ENCODE measurements at regions not wholly inside any gene's neighbourhood (a gene's known extent, or its start where the extent isn't known, plus 50 kb on each side); places are given as distances from the start of the nearest gene placed in this dataset.

- no peak for TF ChIP-seq CTCF (IDR thresholded peaks at IDR 0.05; ENCODE audit: low read depth, low read length, poor library complexity, severe bottlenecking)
- TF ChIP-seq EZH2phosphoT487 (IDR thresholded peaks at IDR 0.05; ENCODE audit: borderline replicate concordance, low read length) = no peak
Measured at GRCh38 chr7:85475071-85475470, 288.2 kb upstream of the SEMA3D start.
